NCI-H345 treated with DMSO at 0.1 percent for 48 hours (cell line): ENCODE measurements at regions not wholly inside any gene's neighbourhood (a gene's known extent, or its start where the extent isn't known, plus 50 kb on each side); places are given as distances from the start of the nearest gene placed in this dataset.

Experiments
- DNase-seq: peaks from one replicate; lab custom pipeline; 2025; ENCODE audit not compliant: unreplicated experiment; lab: John Stamatoyannopoulos, UW

DNA sequence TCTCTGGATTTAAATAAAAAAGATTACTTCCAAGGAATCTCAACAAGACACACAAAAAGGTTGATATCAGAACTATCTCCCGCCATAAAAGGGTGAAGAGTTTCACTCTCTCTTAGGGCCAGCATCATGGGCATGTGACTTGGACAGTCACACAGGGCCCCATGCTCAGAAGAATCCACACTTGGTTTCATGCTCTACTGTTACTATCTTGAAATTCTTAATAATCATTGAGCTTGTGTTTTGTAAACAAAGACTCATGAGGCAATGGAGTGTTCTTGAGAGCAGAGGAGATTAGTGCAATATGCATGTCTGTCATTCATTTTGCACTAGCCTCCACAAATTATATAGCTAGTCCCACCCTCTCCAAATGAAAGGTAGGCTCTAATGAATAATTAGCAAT is 58.4 kb downstream of the HMHB1 start:
- no peak for DNase-seq

DNA sequence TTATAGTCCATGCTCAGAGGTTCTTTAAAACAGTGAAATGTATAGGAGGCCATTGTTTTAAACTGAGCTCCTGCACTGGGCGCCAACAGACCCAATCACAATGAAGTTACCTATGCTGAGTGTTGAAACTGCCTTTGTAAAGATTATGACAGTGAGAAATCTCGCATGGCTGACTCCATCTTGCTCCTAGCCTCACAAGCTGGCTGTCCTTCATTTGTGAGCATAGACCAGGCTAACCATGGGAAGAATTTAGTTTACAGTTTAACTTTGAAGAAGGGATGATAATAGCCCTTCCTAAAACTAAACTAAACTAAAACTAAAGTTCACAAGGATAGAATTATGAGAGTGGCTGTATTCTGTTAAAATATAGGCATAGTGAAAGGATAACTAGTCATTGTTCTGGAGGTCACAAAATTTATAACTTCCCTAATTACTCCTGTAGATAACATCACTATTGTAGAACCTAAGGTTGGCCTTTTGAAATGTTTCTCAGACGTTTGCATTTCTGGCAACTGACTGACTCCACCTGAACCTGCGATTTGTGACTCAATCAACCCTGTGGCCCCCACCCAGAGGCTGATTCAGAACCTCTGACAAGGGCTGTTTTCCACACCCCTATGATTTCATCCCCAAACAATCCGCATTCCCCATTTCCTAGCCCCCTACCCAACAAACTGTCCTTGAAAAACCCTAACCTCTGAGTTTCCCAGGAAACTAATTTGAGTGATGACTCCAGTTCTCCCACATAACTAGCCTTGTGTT is 59.1 kb downstream of the HMHB1 start:
- no peak for DNase-seq

- DNase-seq, result no peak
These were observed 59.7 kb downstream of the HMHB1 start for GRCh38 chr5:143871672-143872071.

DNA sequence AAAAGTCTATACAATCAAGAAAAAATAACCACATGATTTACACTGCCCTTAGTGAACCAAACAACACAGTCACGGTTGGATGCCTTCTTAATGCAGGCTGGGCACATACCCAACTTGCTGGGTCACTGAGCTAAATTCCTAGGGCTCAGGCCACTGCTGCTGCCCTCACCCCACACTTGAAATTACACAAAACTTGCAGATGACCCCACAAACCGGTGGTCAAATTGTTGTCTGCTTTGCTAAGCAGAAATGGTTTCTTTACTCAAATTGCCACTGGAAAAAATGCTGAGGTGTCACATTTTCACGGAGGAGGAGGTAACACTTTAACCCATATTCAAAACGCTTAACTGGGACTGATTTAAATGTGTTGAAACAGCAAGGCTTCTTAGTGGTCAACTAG is 62.4 kb downstream of the HMHB1 start:
- no peak for DNase-seq

GRCh38 chr5:143877196-143877595 is 65.2 kb downstream of the HMHB1 start:
- DNase-seq, result no peak

DNA sequence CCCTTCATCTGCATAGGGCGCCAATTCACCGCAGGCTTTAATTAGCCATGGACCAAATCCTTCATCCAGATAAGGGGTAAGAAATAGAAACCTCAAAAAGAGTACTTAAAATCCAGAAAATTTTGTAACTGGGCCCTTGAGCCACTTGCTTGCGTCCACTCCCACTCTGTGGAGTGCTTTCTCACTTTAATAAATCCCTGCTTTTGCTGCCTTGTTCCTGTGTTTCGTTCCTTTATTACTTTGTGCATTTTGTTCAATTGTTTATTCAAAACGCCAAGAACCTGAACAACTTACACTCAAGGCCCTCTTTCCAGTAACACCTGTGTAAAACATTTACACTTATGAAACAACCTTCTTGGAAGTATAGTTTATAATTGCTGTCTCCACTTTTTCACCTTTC is 66.5 kb downstream of the HMHB1 start:
- no peak for DNase-seq

GRCh38 chr5:143879646-143880045 is 67.7 kb downstream of the HMHB1 start:
- no peak for DNase-seq

DNA sequence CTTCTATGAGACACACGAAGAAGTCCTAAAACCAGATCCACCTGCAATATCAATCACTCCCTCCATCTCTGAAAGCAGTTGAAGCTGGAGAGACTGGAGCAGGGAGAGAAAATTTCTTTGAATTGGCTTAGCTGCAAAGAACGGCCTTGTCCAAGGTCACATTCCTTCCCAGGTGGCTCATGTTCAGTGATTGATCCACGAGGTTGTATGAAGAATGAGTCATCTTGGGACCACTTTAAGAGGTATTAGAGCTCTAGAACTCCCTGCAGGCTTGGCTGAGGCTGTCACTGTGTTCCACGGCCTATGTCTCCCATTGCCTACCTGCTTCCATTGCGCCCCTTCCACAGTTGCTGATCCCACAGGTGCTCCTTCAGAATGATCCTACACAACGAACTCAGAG is 68.2 kb downstream of the HMHB1 start:
- no peak for DNase-seq

- no peak for DNase-seq
These were observed 70.6 kb downstream of the HMHB1 start for GRCh38 chr5:143882520-143882919.

DNA sequence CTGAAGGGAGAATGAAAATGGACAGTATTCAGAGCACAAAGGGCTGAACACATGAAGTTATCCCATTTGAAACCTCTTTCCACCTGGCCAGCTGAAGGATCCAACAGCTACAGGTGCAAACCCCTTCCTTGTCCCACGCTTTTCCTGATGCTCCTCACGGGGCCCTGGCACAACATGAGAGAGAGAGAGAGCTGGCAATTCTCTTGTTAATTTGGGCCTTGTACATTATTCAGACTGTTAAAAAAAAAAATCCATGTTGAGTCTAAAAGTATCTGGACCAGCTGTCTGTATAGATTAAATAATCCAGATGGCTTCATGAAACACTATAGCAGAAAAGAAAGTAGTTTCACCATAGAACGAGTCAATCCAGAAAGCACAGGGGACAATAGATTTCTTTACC is 74.1 kb downstream of the HMHB1 start:
- no peak for DNase-seq

DNA sequence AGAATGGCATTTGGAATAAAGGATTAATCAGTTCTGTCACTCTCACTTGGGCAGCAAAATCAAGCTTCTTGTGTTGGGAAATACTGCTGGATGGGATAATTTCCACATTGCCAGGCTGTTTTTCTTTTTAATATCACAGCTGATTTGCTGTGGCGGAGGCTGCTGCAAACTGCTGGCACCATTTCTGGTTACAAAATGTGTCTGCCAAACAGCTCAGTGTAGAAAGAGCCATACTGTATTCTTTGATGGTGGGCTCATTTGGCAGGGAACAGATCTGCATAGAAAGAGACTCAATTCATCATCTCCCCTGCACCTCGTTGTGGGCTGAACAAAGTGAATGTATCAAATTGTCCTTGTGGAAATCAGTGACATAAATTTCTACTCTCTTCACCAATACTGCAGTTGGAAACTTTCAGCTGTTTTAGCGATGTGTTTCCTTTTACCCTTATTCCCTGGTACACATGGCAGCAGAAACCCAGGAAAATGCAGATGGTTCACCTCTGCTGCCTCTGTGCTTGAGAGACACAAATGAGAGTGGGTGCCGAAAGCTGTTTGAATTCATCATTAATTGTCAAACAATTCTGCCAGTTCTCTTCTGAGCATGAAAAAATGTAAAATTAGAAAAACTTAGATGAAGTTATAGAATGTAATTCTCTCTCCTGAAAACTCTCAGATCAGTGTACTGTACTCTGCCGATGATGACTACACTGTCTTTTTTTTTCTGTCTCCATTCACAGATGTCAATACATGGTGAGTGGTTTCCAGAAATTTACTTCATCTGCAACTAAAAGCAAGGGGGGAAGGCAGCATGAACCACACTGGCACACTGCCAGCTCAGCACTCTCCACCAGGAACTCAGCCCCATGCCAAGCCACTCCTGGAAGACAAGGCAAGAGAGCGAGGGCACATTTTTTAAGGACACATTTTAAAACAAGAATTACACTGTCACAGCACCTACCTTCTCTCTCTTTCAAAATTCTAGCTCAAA is 75.0 kb downstream of the HMHB1 start:
- DNase-seq, result peak; percentile 90

- DNase-seq, result no peak
These were observed 76.1 kb downstream of the HMHB1 start for GRCh38 chr5:143887903-143888665.

DNA sequence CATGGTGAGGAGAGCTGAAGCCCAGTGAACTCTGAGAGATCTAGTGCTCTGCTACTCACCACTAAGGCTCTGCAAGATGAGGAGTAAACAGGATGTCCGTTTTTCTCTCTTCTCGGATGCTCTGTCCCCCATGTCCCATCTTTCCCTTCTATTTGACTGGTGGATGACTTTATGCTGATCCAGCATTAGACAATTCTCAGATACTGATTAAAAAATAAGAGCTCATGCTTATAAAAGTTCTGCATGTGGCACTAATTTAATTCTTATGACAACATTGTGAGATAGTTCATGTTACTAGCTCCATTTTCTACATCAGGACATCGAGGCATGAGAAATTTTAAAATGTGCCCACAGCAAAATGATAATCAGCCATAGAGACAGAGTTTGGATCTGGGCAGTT is 77.0 kb downstream of the HMHB1 start:
- DNase-seq, result no peak

DNA sequence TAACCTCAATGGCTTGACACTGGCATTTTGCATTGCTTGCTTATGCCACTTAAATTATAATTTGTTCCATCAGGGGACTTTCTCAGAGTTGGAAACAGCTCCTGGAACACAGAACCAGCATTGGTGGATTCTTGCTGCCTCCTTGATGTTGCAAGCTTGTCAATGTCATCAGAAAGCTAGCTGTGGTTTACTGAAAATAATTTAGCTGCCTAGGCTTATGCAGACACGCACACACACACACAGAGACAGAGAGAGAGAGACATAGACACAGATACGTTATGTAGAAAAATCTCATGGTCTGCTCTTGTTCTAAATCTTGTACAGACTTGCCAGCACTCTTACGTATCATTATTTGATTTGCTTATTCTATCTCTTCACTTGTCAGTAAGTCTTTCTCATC is 78.0 kb downstream of the HMHB1 start:
- DNase-seq, result peak; percentile 92

- peak; percentile 92 for DNase-seq
These were observed 78.5 kb downstream of the HMHB1 start for GRCh38 chr5:143890487-143890886.

GRCh38 chr5:143892271-143892670 is 80.3 kb downstream of the HMHB1 start:
- DNase-seq, result no peak

GRCh38 chr5:143892908-143893307 is 80.9 kb downstream of the HMHB1 start:
- DNase-seq, result no peak

- no peak for DNase-seq
These were observed 81.7 kb downstream of the HMHB1 start for GRCh38 chr5:143893638-143894037.

GRCh38 chr5:143896516-143896915 is 84.6 kb downstream of the HMHB1 start:
- DNase-seq, result no peak

DNA sequence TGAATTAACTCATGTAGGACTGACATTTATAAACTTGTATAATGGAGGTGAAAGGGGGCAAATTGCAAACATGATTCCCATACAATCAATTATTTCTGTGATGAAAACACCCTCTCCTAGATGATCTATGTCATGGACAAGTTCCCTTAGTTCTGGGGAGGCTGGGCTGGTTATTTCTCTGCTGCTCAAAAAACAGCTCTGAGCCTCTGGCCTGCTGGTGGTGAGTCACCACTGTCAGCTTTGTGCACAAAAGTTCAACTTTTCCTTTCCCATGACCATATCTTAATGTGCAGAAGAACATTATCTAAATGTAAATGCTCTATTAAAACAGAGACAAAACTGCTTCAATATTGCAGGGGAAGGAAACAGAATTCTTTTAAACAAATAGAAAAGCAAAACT is 85.0 kb downstream of the HMHB1 start:
- no peak for DNase-seq

DNA sequence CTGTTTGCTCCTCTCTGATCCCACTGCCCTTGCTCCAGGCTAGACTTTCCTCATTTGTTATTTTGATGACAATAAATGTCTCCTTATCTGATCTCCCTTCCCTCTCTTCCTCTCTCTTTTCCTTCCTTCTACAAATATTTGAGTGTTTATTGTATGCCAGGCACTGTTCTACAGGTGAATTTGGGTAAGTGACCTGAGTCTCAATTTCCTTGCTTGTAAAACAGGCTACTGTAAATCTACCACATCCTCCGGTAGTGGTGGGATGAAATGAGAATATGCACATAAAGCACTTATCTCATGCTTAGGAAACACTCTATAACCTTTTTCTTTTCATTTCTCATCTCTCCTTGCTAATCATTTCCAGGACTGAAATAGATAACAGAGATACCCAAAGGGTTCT is 86.4 kb downstream of the HMHB1 start:
- DNase-seq, result no peak
